Esophagus (tissue), 2 donors: ENCODE measurements at regions not wholly inside any gene's neighbourhood (a gene's known extent, or its start where the extent isn't known, plus 50 kb on each side); places are given as distances from the start of the nearest gene placed in this dataset.

ENCODE experiments used
- H3K27ac ChIP-seq, 2 donors: one replicate each; pipeline ENCODE4 v1.5.1; 2013; ENCODE audit warnings: low read depth in 2 of 2, mild to moderate bottlenecking in 2 of 2, inconsistent platforms in 1 of 2, low read length in 1 of 2, moderate library complexity in 1 of 2
- H3K27me3 ChIP-seq, 2 donors: one replicate each; pipeline ENCODE4 v1.6.1; 2013; ENCODE audit warnings: low read length in 2 of 2, control low read depth in 1 of 2, mild to moderate bottlenecking in 1 of 2; ENCODE audit not compliant: insufficient read depth in 2 of 2, control insufficient read depth in 1 of 2
- H3K36me3 ChIP-seq, 2 donors: one replicate each; pipeline ENCODE4 v1.6.1; 2013; ENCODE audit warnings: low read length in 1 of 2; ENCODE audit not compliant: control insufficient read depth in 2 of 2, insufficient read depth in 2 of 2
- H3K4me1 ChIP-seq, 2 donors: one replicate each; pipeline ENCODE4 v1.6.1; 2013; ENCODE audit warnings: low read length in 1 of 2; ENCODE audit not compliant: control insufficient read depth in 2 of 2, insufficient read depth in 2 of 2
- H3K4me3 ChIP-seq, 2 donors: one replicate each; pipeline ENCODE4 v1.5.1; 2013; ENCODE audit warnings: low read length in 2 of 2, mild to moderate bottlenecking in 2 of 2, low read depth in 1 of 2, moderate library complexity in 1 of 2
- H3K9me3 ChIP-seq, 2 donors: one replicate each; pipeline ENCODE4 v1.6.1; 2013; ENCODE audit warnings: mild to moderate bottlenecking in 2 of 2, low read depth in 1 of 2, low read length in 1 of 2, moderate library complexity in 1 of 2; ENCODE audit not compliant: control insufficient read depth in 2 of 2, insufficient read depth in 1 of 2
- WGBS, 2 donors: extraction: QIAGEN DNeasy Blood & Tissue Kit; methylation state at CpG; one replicate each; pipeline ENCODE4 v1.1.7; 2013; 5-methylcytosine and 5-hydroxymethylcytosine counted together
- donor health status: healthy with polysubstance abuse.
- donor health status: Bipolar disorder and iron deficiency.

GRCh38 chr1:112237983-112238545 lies 157.9 kb upstream of the CTTNBP2NL start:
- no peaks in the 10 kb centered on the region for H3K27me3 ChIP-seq
- H3K36me3 ChIP-seq: no peaks in the 10 kb centered on the region
- no peak overlapping the region for H3K27ac ChIP-seq
- peaks cover 0 to 4% of the 10 kb centered on the region in 2 donors for H3K9me3 ChIP-seq
- H3K4me3 ChIP-seq: no peak overlapping the region
- no peaks in the 10 kb centered on the region for H3K4me1 ChIP-seq
- 48 to 56% methylated on average over 2 of the region's 2 CpGs for WGBS, 2 donors

GRCh38 chr1:112239683-112240330 lies 156.2 kb upstream of the CTTNBP2NL start:
- no peaks in the 10 kb centered on the region for H3K4me1 ChIP-seq
- H3K4me3 ChIP-seq: no peak overlapping the region
- H3K36me3 ChIP-seq: no peaks in the 10 kb centered on the region
- 79 to 80% methylated on average over 6 of the region's 6 CpGs for WGBS, 2 donors
- H3K27ac ChIP-seq: no peak overlapping the region
- no peaks in the 10 kb centered on the region for H3K27me3 ChIP-seq
- peaks cover 0 to 4% of the 10 kb centered on the region in 2 donors for H3K9me3 ChIP-seq

GRCh38 chr1:112242470-112242869 lies 153.5 kb upstream of the CTTNBP2NL start:
- WGBS, 2 donors: 91 to 92% methylated on average over 5 of the region's 5 CpGs
- no peaks in the 10 kb centered on the region for H3K27me3 ChIP-seq
- H3K27ac ChIP-seq: no peak overlapping the region
- H3K4me3 ChIP-seq: no peak overlapping the region
- no peaks in the 10 kb centered on the region for H3K36me3 ChIP-seq
- H3K4me1 ChIP-seq: no peaks in the 10 kb centered on the region
- H3K9me3 ChIP-seq: peaks cover 0 to 4% of the 10 kb centered on the region in 2 donors

- 93 to 94% methylated on average over 3 of the region's 3 CpGs for WGBS, 2 donors
- Histone ChIP-seq H3K27ac (no peak overlapping the region), H3K36me3 (no peaks in the 10 kb centered on the region), H3K27me3 (no peaks in the 10 kb centered on the region), H3K4me1 (no peaks in the 10 kb centered on the region), H3K4me3 (no peak overlapping the region), H3K9me3 (peaks cover 0 to 4% of the 10 kb centered on the region in 2 donors)
Observed at GRCh38 chr1:112244131-112244530, 151.9 kb upstream of the CTTNBP2NL start.

GRCh38 chr1:112245114-112245513 lies 150.9 kb upstream of the CTTNBP2NL start:
- Histone ChIP-seq H3K4me1 (no peaks in the 10 kb centered on the region), H3K27me3 (no peaks in the 10 kb centered on the region), H3K4me3 (no peak overlapping the region), H3K9me3 (peaks cover 0 to 4% of the 10 kb centered on the region in 2 donors), H3K36me3 (no peaks in the 10 kb centered on the region), H3K27ac (no peak overlapping the region)
- 59 to 73% methylated on average over 2 of the region's 2 CpGs for WGBS, 2 donors

- Histone ChIP-seq H3K9me3 (peaks cover 0 to 2% of the 10 kb centered on the region in 2 donors), H3K4me3 (no peak overlapping the region), H3K36me3 (no peaks in the 10 kb centered on the region), H3K4me1 (no peaks in the 10 kb centered on the region), H3K27me3 (no peaks in the 10 kb centered on the region), H3K27ac (no peak overlapping the region)
- WGBS, 2 donors: 49 to 65% methylated on average over 2 of the region's 2 CpGs
Observed at GRCh38 chr1:112247036-112247597, 148.9 kb upstream of the CTTNBP2NL start.

GRCh38 chr1:112247961-112248360 lies 148.1 kb upstream of the CTTNBP2NL start:
- H3K4me1 ChIP-seq: no peaks in the 10 kb centered on the region
- H3K27ac ChIP-seq: no peak overlapping the region
- no peaks in the 10 kb centered on the region for H3K27me3 ChIP-seq
- 30 to 35% methylated on average over 2 of the region's 2 CpGs for WGBS, 2 donors
- H3K9me3 ChIP-seq: no peaks in the 10 kb centered on the region
- no peaks in the 10 kb centered on the region for H3K36me3 ChIP-seq
- no peak overlapping the region for H3K4me3 ChIP-seq

- no peaks in the 10 kb centered on the region for H3K27me3 ChIP-seq
- no peaks in the 10 kb centered on the region for H3K36me3 ChIP-seq
- no peaks in the 10 kb centered on the region for H3K9me3 ChIP-seq
- H3K4me1 ChIP-seq: no peaks in the 10 kb centered on the region
- WGBS, 2 donors: 72 to 74% methylated on average over 2 of the region's 2 CpGs
- no peak overlapping the region for H3K4me3 ChIP-seq
- H3K27ac ChIP-seq: no peak overlapping the region
Observed at GRCh38 chr1:112250892-112251291, 145.1 kb upstream of the CTTNBP2NL start.

- Histone ChIP-seq H3K27me3 (no peaks in the 10 kb centered on the region), H3K27ac (no peak overlapping the region), H3K36me3 (no peaks in the 10 kb centered on the region), H3K4me3 (no peak overlapping the region), H3K9me3 (no peaks in the 10 kb centered on the region), H3K4me1 (no peaks in the 10 kb centered on the region)
- 61 to 66% methylated on average over 6 of the region's 6 CpGs for WGBS, 2 donors
Observed at GRCh38 chr1:112251766-112252506, 144.1 kb upstream of the CTTNBP2NL start.
